HCT116 (cell line): ENCODE measurements at regions not wholly inside any gene's neighbourhood (a gene's known extent, or its start where the extent isn't known, plus 50 kb on each side); places are given as distances from the start of the nearest gene placed in this dataset.

Experiments used
- ATAC-seq: fragments of 200-7000 bp; cut with Tn5 transposase; 2 replicates; pipeline ENCODE4 v1.9.1; 2020; ENCODE audit warnings: mild to moderate bottlenecking, moderate library complexity
- BruUV-seq: library from RNA; stranded (reverse); fragments of 400-500 nt; replicated peaks from 2 replicates; lab custom pipeline; 2021; lab: Mats Ljungman, UMichigan
- CTCF ChIA-PET: fragments of 300-600 bp; sonication (Branson Sonifier 250); formaldehyde crosslinking; loops from one replicate; lab custom pipeline; 2021; ENCODE audit warnings: antibody characterized with exemption; lab: Charles Lee
- POLR2A ChIA-PET: fragments of 300-600, 350-600 bp; sonication (Branson Sonifier 250); formaldehyde crosslinking; loops from one replicate; lab custom pipeline; 2021; ENCODE audit warnings: antibody characterized with exemption; lab: Charles Lee
- RAD21 ChIA-PET, 2 experiments: fragments of 300-600 bp; sonication (Branson Sonifier 250); formaldehyde crosslinking; loops; one replicate each; lab custom pipeline; 2023; ENCODE audit warnings: low total read pairs in 2 of 2; ENCODE audit not compliant: uncharacterized antibody in 2 of 2, unreplicated experiment in 2 of 2, low non-redundant PET in 1 of 2; lab: Charles Lee
- DNase-seq: peaks from one replicate; pipeline ENCODE4 v3.0.0-alpha.2; 2010; ENCODE audit warnings: low read depth, low spot score
- H2AFZ ChIP-seq: fragments of 200-600 bp; shearing (Covaris generic), sonication (generic); 2 replicates; pipeline ENCODE4 v1.6.1; 2017; ENCODE audit warnings: low read depth, mixed run types, mixed read lengths, antibody characterized with exemption, low read length; ENCODE audit not compliant: poor library complexity, severe bottlenecking
- H3K27ac ChIP-seq: 2 replicates; pipeline ENCODE4 v1.5.1; 2012; ENCODE audit warnings: low read depth, low read length
- H3K27me3 ChIP-seq: fragments of 200-600 bp; sonication (generic); 2 replicates; pipeline ENCODE4 v1.6.1; 2016; ENCODE audit warnings: mixed run types, low read length, mixed read lengths; ENCODE audit not compliant: insufficient read depth
- H3K36me3 ChIP-seq, 2 experiments: fragments of 200-500 bp in 1 of 2; fragments of 200-600 bp in 1 of 2; sonication (Bioruptor generic) in 1 of 2; sonication (generic) in 1 of 2; 2 replicates each; pipeline versions ENCODE4 v1.5.1 to v1.6.1; 2014 to 2016; ENCODE audit warnings: low read length in 2 of 2, inconsistent platforms in 1 of 2, mixed read lengths in 1 of 2, mixed run types in 1 of 2; ENCODE audit not compliant: insufficient read depth in 2 of 2, control insufficient read depth in 1 of 2
- H3K4me1 ChIP-seq, 2 experiments: fragments of 200-600 bp in 1 of 2; sonication (generic) in 1 of 2; 2 replicates each; pipeline versions ENCODE4 v1.5.1 to v1.6.1; 2012 to 2017; ENCODE audit warnings: low read length in 2 of 2, inconsistent platforms in 1 of 2, mild to moderate bottlenecking in 1 of 2, mixed read lengths in 1 of 2, mixed run types in 1 of 2, moderate library complexity in 1 of 2; ENCODE audit not compliant: insufficient read depth in 2 of 2, control insufficient read depth in 1 of 2
- H3K4me2 ChIP-seq: fragments of 200-600 bp; sonication (generic); 2 replicates; pipeline ENCODE4 v1.6.1; 2017; ENCODE audit warnings: mixed run types, low read length, mixed read lengths
- H3K4me3 ChIP-seq, 2 experiments: fragments of 200-600 bp in 1 of 2; sonication (generic) in 1 of 2; replicated peaks in 1 of 2; 2 replicates each; pipeline ENCODE4 v1.5.1; 2011 to 2016; ENCODE audit warnings: low read length in 2 of 2, control low read depth in 1 of 2, low read depth in 1 of 2, mild to moderate bottlenecking in 1 of 2, mixed read lengths in 1 of 2, mixed run types in 1 of 2
- H3K79me2 ChIP-seq: fragments of 200-600 bp; sonication (generic); 2 replicates; pipeline ENCODE4 v1.6.1; 2017; ENCODE audit warnings: mild to moderate bottlenecking, mixed run types, low read length, moderate library complexity, mixed read lengths; ENCODE audit not compliant: insufficient read depth
- H3K9ac ChIP-seq: fragments of 200-600 bp; sonication (generic); 2 replicates; pipeline ENCODE4 v1.6.1; 2016; ENCODE audit warnings: low read length, mixed read lengths
- H3K9me2 ChIP-seq: fragments of 200-600 bp; sonication (generic), shearing (Covaris generic); 2 replicates; pipeline ENCODE4 v1.6.1; 2017; ENCODE audit warnings: mixed run types, mild to moderate bottlenecking, moderate library complexity; ENCODE audit not compliant: insufficient read depth
- H3K9me3 ChIP-seq, 2 experiments: fragments of 200-500 bp in 1 of 2; fragments of 200-600 bp in 1 of 2; sonication (Bioruptor generic) in 1 of 2; sonication (generic) in 1 of 2; 2 replicates each; pipeline ENCODE4 v1.6.1; 2014 to 2017; ENCODE audit warnings: low read length in 2 of 2, mixed read lengths in 2 of 2, inconsistent platforms in 1 of 2, low read depth in 1 of 2, mild to moderate bottlenecking in 1 of 2, mixed run types in 1 of 2, moderate library complexity in 1 of 2; ENCODE audit not compliant: control insufficient read depth in 1 of 2, insufficient read depth in 1 of 2
- H4K20me1 ChIP-seq: fragments of 200-600 bp; sonication (generic), shearing (Covaris generic); 2 replicates; pipeline ENCODE4 v1.6.1; 2017; ENCODE audit warnings: mixed run types, mild to moderate bottlenecking, moderate library complexity; ENCODE audit not compliant: insufficient read depth
- CEBPB ChIP-seq: IDR thresholded peaks from 2 replicates; pipeline ENCODE4 v1.6.1; 2012; ENCODE audit warnings: low read depth
- FOSL1 ChIP-seq: IDR thresholded peaks from 2 replicates; pipeline ENCODE4 v1.6.1; 2012; ENCODE audit warnings: low read depth
- SIN3A ChIP-seq: IDR thresholded peaks from 2 replicates; pipeline ENCODE4 v1.6.1; 2012; ENCODE audit warnings: low read depth
- SRF ChIP-seq: IDR thresholded peaks from 2 replicates; pipeline ENCODE4 v1.6.1; 2012; ENCODE audit warnings: low read depth
- intact Hi-C: fragments of 100-400 bp; cut with micrococcal nuclease; formaldehyde crosslinking; loops from 2 replicates; pipeline ENCODE4 v1.10.0; 2022
- TF ChIP-seq, protein P1 (sequence below): IDR thresholded peaks from 2 replicates; pipeline ENCODE4 v1.6.1; 2012; ENCODE audit warnings: low read depth

DNA sequence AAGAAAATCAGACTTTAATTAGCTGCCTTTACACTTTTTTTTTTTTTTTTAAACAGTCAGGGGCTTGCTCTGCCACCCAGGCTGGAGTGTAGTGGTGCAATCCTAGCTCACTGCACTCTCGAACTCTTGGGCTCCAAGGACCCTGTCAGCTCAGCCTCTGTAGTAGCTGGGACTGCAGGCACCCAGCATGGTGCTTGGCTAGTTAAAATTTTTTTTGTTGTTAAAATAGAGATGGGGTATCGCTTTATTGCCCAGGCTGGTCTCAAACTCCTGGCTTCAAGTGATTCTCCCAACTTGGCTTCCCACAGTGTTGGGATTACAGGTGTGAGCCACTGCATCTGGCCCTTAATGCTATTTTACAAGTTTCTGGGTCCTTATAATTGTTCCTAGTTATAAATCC lies 359.1 kb downstream of the SPRY1 start (continued):
- TF ChIP-seq, protein P1, sequence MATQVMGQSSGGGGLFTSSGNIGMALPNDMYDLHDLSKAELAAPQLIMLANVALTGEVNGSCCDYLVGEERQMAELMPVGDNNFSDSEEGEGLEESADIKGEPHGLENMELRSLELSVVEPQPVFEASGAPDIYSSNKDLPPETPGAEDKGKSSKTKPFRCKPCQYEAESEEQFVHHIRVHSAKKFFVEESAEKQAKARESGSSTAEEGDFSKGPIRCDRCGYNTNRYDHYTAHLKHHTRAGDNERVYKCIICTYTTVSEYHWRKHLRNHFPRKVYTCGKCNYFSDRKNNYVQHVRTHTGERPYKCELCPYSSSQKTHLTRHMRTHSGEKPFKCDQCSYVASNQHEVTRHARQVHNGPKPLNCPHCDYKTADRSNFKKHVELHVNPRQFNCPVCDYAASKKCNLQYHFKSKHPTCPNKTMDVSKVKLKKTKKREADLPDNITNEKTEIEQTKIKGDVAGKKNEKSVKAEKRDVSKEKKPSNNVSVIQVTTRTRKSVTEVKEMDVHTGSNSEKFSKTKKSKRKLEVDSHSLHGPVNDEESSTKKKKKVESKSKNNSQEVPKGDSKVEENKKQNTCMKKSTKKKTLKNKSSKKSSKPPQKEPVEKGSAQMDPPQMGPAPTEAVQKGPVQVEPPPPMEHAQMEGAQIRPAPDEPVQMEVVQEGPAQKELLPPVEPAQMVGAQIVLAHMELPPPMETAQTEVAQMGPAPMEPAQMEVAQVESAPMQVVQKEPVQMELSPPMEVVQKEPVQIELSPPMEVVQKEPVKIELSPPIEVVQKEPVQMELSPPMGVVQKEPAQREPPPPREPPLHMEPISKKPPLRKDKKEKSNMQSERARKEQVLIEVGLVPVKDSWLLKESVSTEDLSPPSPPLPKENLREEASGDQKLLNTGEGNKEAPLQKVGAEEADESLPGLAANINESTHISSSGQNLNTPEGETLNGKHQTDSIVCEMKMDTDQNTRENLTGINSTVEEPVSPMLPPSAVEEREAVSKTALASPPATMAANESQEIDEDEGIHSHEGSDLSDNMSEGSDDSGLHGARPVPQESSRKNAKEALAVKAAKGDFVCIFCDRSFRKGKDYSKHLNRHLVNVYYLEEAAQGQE = no peak
- TF ChIP-seq FOSL1 (no peak), SIN3A (no peak)
- TF ChIP-seq, all 23 proteins: peak for 0

DNA sequence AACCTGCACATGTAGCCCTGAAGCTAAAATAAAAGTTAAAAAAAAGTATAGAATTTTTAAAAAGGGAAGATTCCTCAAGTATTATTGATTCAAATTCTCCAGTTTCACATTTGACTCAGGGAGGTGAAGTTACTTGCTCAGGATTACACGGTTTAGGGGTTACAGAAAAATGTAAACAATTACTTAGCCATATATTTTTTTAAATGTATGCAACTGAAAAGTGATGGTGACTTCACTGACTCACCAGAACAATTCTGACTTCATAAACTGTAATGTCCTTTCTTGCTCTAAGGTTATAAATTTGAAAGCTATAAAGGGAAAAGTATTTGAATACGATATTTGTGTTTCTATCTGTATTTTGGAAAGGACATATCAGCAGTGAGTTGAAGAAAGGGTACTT lies 371.2 kb downstream of the SPRY1 start:
- ATAC-seq = no peak
- Histone ChIP-seq H3K9me2 (no peaks in the 10 kb centered on the region), H3K36me3 (no peaks in the 10 kb centered on the region), H3K79me2 (no peaks in the 10 kb centered on the region), H4K20me1 (no peaks in the 10 kb centered on the region), H3K9ac (no peak overlapping the region), H3K4me1 (no peaks in the 10 kb centered on the region), H3K9me3 (no peaks in the 10 kb centered on the region), H2AFZ (no peak overlapping the region), H3K27me3 (no peaks in the 10 kb centered on the region), H3K4me3 (no peak overlapping the region), H3K4me2 (no peak overlapping the region), H3K27ac (no peak overlapping the region)
- intact Hi-C loops = no loop called here
- CTCF ChIA-PET = no interaction called here
- no peak for TF ChIP-seq SRF
- TF ChIP-seq FOSL1 = no peak
- TF ChIP-seq CEBPB = no peak
- POLR2A ChIA-PET = no interaction called here
- no peak for DNase-seq
- RAD21 ChIA-PET = no interaction called here
- BruUV-seq = no TSS peak
